NCI-H146 treated with DMSO at 0.1 percent for 48 hours (cell line): ENCODE measurements at regions not wholly inside any gene's neighbourhood (a gene's known extent, or its start where the extent isn't known, plus 50 kb on each side); places are given as distances from the start of the nearest gene placed in this dataset.
"Not testable (repeated sequence)": the region's sequence is repeated elsewhere in the genome, so short reads cannot be mapped to it uniquely, and the experiment has no call there.

Experiments used
- DNase-seq: peaks from one replicate; lab custom pipeline; 2025; ENCODE audit not compliant: unreplicated experiment; lab: John Stamatoyannopoulos, UW

DNA sequence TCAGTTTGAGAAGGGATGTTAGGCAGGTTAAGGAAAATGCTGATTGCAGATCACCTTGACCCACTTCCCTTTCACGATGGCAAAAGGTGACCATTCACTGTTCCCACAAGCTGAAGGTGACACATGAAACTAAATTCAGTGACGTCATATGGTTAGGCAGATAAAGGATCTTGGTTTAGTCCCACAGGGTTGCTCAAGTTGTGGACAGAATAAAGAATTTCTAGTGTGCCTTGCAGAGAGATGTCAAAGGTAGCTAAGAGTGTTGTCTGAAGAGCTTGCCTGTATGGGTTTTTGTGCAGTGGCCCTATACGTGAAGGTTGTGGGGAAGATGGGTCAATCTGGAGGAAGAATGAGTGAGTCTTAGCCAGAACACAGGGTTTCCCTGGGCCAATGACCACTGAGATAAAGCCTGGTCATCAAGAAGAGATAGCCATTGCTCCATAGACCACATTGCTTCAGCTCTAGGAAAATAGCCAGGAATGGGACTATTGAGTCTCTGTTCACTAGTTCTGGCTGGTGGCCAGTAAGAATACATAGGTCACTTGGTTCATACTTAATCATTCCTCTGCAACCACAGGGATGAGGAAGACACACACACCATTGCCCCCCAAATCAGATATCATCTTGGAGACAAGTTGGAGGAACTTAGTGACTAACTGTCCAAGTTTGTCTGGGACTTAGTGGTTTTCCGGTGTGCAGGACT is 148.5 kb upstream of the ATXN1 start:
- DNase-seq, result no peak

DNA sequence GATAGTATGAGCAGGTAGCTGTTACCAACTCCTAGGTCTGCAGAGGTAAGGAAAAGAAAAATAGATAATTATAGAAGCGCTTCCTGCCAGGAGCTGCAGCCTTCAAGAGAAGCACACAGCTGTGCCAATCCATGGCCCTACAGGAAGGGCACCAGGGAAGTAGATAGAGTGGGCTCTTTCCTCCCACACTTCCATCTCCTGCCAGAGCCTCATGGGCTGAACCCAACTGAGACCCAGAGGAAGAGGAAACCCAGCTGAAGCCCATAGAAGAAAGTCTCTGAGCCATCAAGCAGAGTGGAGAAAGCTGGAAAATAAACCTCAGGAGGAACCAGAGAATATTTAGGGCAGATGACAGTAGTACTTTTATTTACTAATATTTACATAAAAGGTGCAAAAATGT is 146.7 kb upstream of the ATXN1 start:
- no peak for DNase-seq

GRCh38 chr6:16904957-16905356 is 143.7 kb upstream of the ATXN1 start:
- DNase-seq, result no peak

- DNase-seq, result no peak
These were observed 142.2 kb upstream of the ATXN1 start for GRCh38 chr6:16903470-16903869.

GRCh38 chr6:16902502-16902901 is 141.2 kb upstream of the ATXN1 start:
- no peak for DNase-seq

GRCh38 chr6:16901782-16902181 is 140.5 kb upstream of the ATXN1 start:
- DNase-seq, result no peak

DNA sequence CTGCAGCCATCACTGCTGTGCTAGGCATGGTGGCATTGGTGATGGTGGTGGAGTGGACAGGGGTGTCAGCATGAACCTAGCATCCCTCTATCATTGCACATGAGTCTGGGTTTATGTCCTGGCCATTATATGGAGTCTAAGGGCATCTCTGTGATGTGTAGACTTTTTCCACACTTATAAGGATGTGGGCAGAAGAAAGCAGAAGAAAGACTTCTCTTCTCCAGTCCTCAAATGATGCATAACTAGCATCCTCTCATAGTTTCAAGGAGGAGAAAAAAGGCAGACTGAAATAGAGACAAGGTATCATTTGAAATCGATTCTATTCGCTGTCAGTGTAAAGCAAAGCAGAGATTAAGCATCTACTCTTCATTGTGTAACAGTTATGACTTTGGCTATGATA is 140.0 kb upstream of the ATXN1 start:
- DNase-seq, result no peak

GRCh38 chr6:16898640-16899396 is 137.6 kb upstream of the ATXN1 start:
- no peak for DNase-seq

DNA sequence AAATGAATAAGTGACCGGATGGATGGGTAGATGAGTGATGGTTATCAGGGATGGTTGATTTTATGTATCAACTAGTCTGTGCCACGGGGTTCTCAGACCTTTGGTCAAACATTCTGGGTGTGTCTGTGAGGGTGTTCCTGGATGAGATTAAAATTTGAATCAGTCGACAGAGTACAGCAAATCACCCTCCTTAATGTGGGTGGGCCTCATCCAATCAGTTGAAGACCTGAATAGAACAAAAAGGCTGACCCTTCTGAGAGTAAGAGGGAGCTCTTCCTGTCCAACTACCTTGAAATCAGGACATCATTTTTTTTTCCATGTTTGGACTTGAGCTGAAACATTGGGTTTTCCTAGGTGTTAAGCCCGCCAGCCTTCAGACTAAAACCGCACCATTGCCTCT is 136.4 kb upstream of the ATXN1 start:
- no peak for DNase-seq

DNA sequence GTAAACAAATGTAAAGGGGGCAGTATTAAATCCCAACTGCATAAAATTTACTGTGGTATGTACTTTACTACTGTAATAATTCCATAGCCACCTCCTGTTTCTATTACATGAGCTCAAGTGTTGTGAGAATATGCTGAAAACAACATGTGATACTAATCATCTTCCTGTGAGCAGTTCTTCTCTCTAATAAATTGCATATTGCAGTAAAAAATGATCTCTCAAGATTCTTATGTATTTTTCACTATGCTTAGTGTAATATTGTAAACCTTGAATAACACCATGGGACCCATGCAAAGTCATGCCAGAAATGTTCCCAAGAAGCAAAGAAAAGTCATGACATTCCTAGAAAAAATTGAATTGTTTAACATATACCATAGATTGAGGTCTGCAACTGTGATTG is 133.0 kb upstream of the ATXN1 start:
- no peak for DNase-seq

GRCh38 chr6:16891110-16891509 is 129.8 kb upstream of the ATXN1 start:
- not testable (repeated sequence) for DNase-seq

DNA sequence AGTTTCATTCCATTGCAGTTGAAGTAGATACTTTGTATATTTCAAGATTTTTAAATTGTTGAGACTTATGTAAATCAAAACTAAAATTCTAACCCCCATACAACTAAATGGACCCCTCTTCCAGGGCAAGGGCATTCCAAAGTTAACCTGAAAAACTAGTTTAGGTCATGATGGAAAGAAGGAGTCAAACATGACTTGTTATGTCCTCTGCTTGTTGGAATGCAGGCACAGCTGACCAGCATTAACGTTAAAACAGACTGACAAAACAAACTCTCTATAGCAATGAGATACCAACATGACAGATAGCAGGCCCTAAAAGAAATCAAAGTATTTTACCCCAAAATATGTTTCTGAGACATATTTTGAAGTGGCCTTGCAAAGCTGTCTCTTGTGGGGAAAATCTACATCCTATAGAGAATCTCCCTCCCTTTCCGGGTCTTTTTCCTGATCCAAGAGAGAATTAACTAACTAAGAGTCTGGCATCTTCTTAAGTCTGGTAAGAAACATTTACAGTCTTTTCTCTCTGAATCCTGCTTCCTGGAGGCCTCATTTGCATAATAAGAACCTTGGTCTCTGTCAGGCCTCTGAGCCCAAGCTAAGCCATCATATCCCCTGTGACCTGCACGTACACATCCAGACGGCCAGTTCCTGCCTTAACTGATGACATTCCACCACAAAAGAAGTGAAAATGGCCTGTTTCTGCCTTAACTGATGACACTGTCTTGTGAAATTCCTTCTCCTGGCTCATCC is 124.3 kb upstream of the ATXN1 start:
- DNase-seq, result no peak

GRCh38 chr6:16884526-16884925 is 123.3 kb upstream of the ATXN1 start:
- DNase-seq, result no peak

DNA sequence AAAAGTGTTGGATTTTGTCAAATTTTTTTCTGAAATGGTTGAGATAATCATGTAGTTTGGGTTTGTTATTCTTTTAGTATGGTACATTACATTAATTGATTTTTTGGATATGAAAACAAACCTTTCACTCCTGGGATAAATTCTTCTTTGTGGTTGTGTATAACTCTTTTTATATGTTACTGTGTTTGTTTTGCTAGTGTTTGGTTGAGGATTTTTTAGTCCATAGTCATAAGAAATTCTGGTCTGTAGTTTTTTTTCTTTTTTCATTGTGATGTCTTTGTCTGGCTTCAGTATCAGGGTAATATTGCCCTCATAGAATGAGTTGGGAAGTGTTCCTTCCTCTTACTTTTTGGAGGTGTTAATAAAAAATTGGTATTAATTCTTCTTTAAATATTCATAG is 122.2 kb upstream of the ATXN1 start:
- no peak for DNase-seq

DNA sequence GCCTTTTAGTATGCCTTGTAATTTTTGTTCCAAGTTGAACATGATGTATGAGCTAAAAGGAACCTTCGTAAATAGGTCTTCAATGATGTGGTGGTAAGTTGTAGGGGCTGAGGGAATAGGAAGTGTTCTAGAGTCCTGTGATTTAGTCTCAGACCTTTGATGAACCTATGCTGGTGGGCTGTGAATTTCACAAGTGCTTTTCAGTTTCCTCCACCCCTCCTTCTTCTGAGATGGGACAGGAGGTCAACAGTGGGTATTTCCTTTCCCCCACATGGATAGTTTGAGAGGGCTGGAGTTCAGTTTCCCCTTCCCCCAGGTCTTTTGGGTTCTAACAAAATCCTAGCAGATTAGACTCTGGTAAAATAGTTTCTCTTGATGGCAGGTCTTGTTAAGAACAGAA is 121.0 kb upstream of the ATXN1 start:
- DNase-seq, result no peak

DNA sequence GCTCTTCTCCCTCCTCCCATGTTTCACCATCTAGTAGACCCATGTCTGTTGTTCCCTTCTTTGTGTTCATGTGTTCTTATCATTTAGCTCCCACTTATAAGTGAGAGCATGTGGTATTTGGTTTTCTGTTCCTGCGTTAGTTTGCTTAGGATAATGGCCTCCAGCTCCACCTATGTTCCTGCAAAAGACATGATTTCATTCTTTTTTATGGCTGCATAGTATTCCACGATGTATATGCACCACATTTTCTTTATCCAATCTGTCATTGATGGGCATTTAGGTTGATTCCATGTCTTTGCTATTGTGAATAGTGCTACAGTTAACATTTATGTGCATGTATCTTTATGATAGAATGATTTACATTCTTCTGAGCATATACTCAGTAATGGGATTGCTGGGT is 115.6 kb upstream of the ATXN1 start:
- DNase-seq, result not testable (repeated sequence)

DNA sequence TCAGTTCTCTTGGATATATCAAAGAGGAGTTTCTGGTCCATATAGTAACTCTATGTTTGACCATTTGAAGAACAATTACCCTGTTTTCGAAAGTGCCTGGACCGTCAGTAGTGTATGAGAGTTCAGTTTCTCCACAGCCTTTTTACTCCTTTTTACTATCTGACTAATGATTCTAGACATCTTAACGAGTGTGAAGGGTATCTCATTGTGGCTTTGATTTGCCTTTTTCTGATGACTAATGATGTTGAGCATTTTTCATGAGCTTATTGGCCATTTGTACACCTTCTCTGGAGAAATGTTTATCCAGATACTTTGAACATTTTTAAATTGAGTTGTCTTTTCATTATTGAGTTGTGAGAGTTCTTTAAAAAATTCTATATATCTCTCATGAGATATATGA is 114.9 kb upstream of the ATXN1 start:
- DNase-seq, result no peak

- no peak for DNase-seq
These were observed 112.4 kb upstream of the ATXN1 start for GRCh38 chr6:16873698-16874097.

DNA sequence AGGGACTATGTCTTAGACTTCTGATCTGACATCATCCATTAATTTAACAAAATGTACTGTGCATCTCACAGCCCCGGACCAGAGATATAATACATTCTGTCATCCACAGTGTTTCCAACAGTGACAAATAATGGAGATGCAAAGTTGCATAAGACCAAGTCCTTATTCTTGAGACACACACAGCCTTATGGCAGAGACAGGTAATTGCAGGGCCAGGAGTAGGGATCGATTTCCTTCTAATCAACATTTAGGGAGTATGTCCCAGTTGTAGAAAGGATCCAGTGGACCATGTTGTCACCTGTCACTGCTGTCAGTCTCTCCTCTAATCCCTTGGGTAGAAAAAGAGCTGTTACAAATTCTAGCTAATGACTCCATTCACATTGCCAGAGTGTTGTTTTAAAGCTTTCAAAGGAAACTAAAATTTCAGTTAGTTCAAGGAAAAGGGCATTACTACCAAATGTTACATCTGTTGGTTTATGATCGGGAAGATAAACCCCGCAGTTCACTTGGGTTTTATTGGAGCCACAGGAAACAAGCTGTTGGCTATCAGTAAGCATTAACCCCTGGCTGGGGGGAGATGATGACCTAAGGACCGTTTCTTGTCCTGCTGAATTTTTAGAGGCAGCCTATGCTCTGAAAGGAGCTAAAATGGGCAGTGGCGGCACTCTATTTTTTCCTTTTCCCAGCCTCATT is 111.4 kb upstream of the ATXN1 start:
- no peak for DNase-seq

GRCh38 chr6:16871047-16871446 is 109.8 kb upstream of the ATXN1 start:
- no peak for DNase-seq

DNA sequence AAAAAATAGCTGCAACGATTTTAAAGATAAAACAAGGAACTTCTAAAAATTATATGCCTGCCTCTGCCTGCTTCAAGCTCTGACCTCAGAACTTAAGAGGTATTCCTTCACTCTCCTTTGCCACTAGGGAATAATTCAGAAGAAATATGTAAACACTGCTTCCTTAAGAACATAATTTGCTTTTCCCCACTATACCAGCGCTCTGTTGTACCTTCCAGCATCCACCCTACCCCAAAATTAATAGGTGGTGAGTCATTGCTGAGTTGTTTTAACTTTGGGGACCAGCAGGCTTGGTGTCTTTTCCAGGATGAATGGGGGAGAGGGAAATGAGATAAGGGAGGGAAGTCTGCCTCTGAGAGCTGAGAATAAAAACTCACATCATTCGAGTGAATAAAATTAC is 107.7 kb upstream of the ATXN1 start:
- DNase-seq, result no peak
